A549 (cell line): ENCODE measurements at regions not wholly inside any gene's neighbourhood (a gene's known extent, or its start where the extent isn't known, plus 50 kb on each side); places are given as distances from the start of the nearest gene placed in this dataset.

Source experiments
- POLR2A ChIP-seq: IDR thresholded peaks from 2 replicates; pipeline ENCODE4 v1.6.1; 2012; ENCODE audit warnings: mild to moderate bottlenecking, low read length
- RAD21 ChIP-seq, 2 experiments: fragments of >200 bp in 1 of 2; sonication (Bioruptor Twin) in 1 of 2; formaldehyde crosslinking in 1 of 2; IDR thresholded peaks in 1 of 2; conservative IDR thresholded peaks in 1 of 2; 2 replicates in 1 of 2; 3 replicates in 1 of 2; pipeline ENCODE4 v1.6.1; 2012 to 2018; ENCODE audit warnings: inconsistent platforms in 1 of 2
- RCOR1 ChIP-seq: fragments of 150-350 bp; IDR thresholded peaks from 2 replicates; pipeline ENCODE4 v1.6.1; 2014; ENCODE audit warnings: antibody characterized with exemption, low read length, low read depth
- ZC3H11A ChIP-seq: fragments of 450-650 bp; IDR thresholded peaks from 2 replicates; pipeline ENCODE4 v1.6.1; 2014; ENCODE audit warnings: antibody characterized with exemption, mild to moderate bottlenecking
- TF ChIP-seq, protein P1 (sequence below): IDR thresholded peaks from 2 replicates; pipeline ENCODE4 v1.6.1; 2012

DNA sequence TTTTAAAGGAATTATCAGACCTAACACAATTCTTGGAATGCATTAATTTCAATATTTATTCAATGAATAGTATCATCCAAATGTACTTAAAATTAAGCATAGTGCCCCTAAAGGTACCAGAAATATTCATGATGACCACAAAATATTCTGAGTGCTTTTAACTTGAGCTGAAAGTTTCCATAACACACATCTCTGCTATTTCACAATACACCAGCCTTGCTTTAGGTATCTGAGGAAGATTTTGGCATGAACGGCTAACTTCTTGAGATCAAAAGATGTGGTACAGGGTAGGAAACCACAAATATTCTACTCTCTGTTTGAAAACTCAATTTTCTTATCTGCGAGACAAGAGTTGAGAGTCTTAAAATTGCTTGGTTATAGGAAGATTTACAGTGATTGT, 538.3 kb upstream of the PCDH7 start:
- TF ChIP-seq POLR2A: no peak
- no peak for TF ChIP-seq ZC3H11A
- TF ChIP-seq RAD21 (conservative IDR thresholded peaks at IDR 0.05 in 1 of 2, IDR thresholded peaks at IDR 0.05 in 1 of 2): no peak
- TF ChIP-seq, protein P1, sequence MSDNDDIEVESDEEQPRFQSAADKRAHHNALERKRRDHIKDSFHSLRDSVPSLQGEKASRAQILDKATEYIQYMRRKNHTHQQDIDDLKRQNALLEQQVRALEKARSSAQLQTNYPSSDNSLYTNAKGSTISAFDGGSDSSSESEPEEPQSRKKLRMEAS: no peak
- no peak for TF ChIP-seq RCOR1
